ENCODE measurements at regions not wholly inside any gene's neighbourhood (a gene's known extent, or its start where the extent isn't known, plus 50 kb on each side); places are given as distances from the start of the nearest gene placed in this dataset.

DNA sequence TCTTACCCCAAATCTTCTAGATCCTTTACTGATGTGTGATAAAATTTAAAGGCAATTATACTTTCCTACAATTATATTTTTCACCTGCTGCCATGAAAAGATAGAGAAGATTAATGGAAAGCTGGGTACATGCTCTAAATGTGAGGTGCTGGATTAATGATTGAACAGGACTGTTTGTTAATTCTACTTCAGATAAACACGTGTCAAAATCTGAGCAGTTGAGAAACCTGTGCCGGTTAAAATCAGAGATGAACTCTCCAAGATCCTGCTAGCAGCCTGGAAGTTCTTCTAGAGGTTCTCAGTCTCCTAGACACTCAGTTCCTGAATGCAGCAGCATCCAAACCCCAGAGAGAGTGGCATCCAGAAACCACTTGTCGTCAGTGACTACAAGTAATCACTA lies 69.2 kb downstream of the INHBA start:
- Histone ChIP-seq H3K27ac (no peak overlapping the region), H3K27me3 (no peaks in the 10 kb centered on the region), H3K4me3 (no peak overlapping the region), H3K9me3 (no peaks in the 10 kb centered on the region), H3K36me3 (no peaks in the 10 kb centered on the region), H3K4me1 (no peaks in the 10 kb centered on the region)
- TF ChIP-seq POLR2A (IDR thresholded peaks at IDR 0.05) = no peak
- TF ChIP-seq, protein P1, sequence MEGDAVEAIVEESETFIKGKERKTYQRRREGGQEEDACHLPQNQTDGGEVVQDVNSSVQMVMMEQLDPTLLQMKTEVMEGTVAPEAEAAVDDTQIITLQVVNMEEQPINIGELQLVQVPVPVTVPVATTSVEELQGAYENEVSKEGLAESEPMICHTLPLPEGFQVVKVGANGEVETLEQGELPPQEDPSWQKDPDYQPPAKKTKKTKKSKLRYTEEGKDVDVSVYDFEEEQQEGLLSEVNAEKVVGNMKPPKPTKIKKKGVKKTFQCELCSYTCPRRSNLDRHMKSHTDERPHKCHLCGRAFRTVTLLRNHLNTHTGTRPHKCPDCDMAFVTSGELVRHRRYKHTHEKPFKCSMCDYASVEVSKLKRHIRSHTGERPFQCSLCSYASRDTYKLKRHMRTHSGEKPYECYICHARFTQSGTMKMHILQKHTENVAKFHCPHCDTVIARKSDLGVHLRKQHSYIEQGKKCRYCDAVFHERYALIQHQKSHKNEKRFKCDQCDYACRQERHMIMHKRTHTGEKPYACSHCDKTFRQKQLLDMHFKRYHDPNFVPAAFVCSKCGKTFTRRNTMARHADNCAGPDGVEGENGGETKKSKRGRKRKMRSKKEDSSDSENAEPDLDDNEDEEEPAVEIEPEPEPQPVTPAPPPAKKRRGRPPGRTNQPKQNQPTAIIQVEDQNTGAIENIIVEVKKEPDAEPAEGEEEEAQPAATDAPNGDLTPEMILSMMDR (IDR thresholded peaks at IDR 0.05) = no peak
- intact Hi-C loops (cut with DNase I; ENCODE audit: low total_unique reads) = no loop called here
- DNase-seq = no peak

DNA sequence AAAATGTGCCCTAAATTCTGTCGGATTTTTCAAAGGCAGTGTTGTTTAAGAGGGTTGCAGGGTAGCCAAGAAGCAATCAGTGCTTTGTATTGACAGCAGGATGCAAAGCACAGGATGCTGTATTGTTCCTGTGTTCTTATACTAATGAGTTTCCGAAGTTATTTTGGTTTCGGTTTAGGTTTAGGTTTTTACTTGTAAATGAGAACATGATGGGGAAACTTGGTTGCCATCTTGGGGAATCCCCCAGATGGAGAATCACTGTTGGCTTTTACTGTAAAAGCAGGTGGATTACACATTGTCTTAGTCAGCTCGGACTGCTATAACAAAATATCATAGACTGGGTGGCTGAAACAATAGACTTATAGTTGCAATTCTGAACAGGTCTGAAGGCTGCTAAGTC lies 72.1 kb downstream of the INHBA start:
- Histone ChIP-seq H3K36me3 (no peaks in the 10 kb centered on the region), H3K9me3 (no peaks in the 10 kb centered on the region), H3K4me1 (no peaks in the 10 kb centered on the region), H3K27ac (no peak overlapping the region), H3K4me3 (no peak overlapping the region), H3K27me3 (no peaks in the 10 kb centered on the region)
- DNase-seq = no peak
- intact Hi-C loops (cut with DNase I; ENCODE audit: low total_unique reads) = no loop called here
- no peak for TF ChIP-seq POLR2A (IDR thresholded peaks at IDR 0.05)
- TF ChIP-seq, protein P1 (IDR thresholded peaks at IDR 0.05) = no peak

DNA sequence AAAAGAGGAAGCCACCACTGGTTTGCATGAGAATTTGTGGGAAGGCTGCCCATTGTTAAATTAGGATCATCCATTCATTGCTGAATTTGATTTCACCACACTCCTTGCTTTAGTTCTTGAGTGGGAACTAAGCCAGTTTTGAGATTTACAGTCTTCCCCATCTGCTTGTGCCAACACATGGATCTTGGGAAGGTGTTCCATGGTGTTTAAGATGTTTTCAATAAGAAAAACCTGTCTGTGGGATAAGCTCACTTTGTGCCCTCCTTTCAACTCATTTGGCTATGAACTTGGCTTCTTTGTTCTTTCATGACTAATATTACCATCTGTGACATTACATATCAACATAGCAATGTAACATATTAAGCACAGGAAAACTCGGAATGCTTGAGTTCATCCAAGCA lies 73.2 kb downstream of the INHBA start:
- TF ChIP-seq POLR2A (IDR thresholded peaks at IDR 0.05) = no peak
- TF ChIP-seq, protein P1 (IDR thresholded peaks at IDR 0.05) = no peak
- H3K27me3 ChIP-seq = no peaks in the 10 kb centered on the region
- H3K9me3 ChIP-seq = no peaks in the 10 kb centered on the region
- no peak overlapping the region for H3K4me3 ChIP-seq
- no peak overlapping the region for H3K27ac ChIP-seq
- intact Hi-C loops (cut with DNase I; ENCODE audit: low total_unique reads) = no loop called here
- no peak for DNase-seq
- no peaks in the 10 kb centered on the region for H3K36me3 ChIP-seq
- no peaks in the 10 kb centered on the region for H3K4me1 ChIP-seq

DNA sequence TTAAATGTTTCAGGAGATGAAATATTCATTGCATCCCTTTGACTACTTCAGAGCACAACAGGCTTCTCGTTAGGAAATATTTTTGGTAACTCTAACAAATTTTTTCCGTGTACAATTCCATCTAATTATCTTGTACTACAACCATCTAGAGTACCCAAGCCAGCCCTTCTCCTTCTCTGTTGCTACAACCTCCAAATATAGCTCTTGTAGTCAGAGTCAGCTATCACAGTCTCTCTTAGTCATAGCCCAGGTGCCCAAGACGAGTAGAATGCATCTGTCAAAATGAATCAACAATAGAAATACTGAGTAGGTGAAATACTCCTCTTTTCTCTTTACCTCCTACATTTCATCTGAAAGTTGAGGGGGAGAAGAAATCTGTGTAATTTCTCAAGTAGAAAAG lies 74.0 kb downstream of the INHBA start:
- TF ChIP-seq, protein P1 (IDR thresholded peaks at IDR 0.05) = no peak
- TF ChIP-seq POLR2A (IDR thresholded peaks at IDR 0.05) = no peak
- Histone ChIP-seq H3K27ac (peak overlapping the region; percentile 35 to 52), H3K4me3 (no peak overlapping the region), H3K4me1 (no peaks in the 10 kb centered on the region), H3K27me3 (no peaks in the 10 kb centered on the region), H3K9me3 (no peaks in the 10 kb centered on the region), H3K36me3 (no peaks in the 10 kb centered on the region)
- no peak for DNase-seq
- intact Hi-C loops (cut with DNase I; ENCODE audit: low total_unique reads) = no loop called here

DNA sequence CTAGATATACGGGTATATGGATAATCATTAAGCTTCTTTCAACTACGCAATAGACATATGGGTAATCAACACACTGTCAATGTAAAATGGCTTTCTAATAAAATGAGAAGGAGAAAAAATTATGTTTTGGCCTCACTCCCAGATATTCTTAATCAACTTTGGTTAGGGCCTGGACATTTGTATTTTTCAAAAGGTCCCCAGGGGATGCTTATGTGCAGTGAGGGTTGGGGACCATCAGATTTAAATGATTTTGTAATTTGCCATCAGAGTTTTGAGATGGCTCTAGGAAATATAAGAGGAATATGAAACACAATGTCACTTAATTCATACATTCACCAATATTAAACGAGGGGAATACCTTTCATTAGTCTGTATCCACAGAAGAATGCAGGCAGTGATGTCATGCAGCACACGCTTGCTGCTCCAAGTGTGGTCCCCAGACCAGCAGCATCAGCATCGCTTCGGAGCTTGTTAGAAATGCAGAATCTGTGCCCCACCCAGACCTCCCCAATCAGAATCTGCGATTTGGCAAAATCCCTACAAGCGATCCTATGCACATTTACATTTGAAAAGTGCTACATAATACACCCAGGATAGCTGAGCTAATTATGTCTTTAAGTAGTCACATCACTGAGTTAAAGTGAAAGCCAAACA lies 75.1 kb downstream of the INHBA start:
- TF ChIP-seq, protein P1 (IDR thresholded peaks at IDR 0.05) = no peak
- no peak for TF ChIP-seq POLR2A (IDR thresholded peaks at IDR 0.05)
- no peaks in the 10 kb centered on the region for H3K36me3 ChIP-seq
- H3K4me1 ChIP-seq = no peaks in the 10 kb centered on the region
- H3K4me3 ChIP-seq = no peak overlapping the region
- DNase-seq = no peak
- no peak overlapping the region for H3K27ac ChIP-seq
- H3K9me3 ChIP-seq = no peaks in the 10 kb centered on the region
- H3K27me3 ChIP-seq = no peaks in the 10 kb centered on the region
- intact Hi-C loops (cut with DNase I; ENCODE audit: low total_unique reads) = no loop called here
